CD14-positive monocyte (primary cell): ENCODE measurements at regions not wholly inside any gene's neighbourhood (a gene's known extent, or its start where the extent isn't known, plus 50 kb on each side); places are given as distances from the start of the nearest gene placed in this dataset.

ENCODE experiments used
- DNase-seq, 3 donors: peaks; one replicate each; pipeline ENCODE4 v3.0.0-alpha.2; 2011 to 2022
- H2AFZ ChIP-seq: 2 replicates; pipeline ENCODE4 v1.6.0; 2012; ENCODE audit warnings: mild to moderate bottlenecking, low read depth, low read length, inconsistent platforms; ENCODE audit not compliant: insufficient read depth, poor library complexity, severe bottlenecking
- H3K27ac ChIP-seq, 2 donors: 1 replicate in 1 of 2; 2 replicates in 1 of 2; pipeline ENCODE4 v1.5.1; 2012 to 2013; ENCODE audit warnings: low read length in 2 of 2, control low read depth in 1 of 2, inconsistent platforms in 1 of 2, low read depth in 1 of 2, mild to moderate bottlenecking in 1 of 2
- H3K27me3 ChIP-seq, 2 donors: one replicate each; pipeline versions ENCODE4 v1.6.0 to v1.6.1; 2011 to 2013; ENCODE audit warnings: low read length in 2 of 2; ENCODE audit not compliant: control insufficient read depth in 2 of 2, insufficient read depth in 2 of 2
- H3K36me3 ChIP-seq, 2 donors: replicated peaks in 1 of 2; 1 replicate in 1 of 2; 2 replicates in 1 of 2; pipeline versions ENCODE4 v1.5.1 to v1.6.1; 2012 to 2013; ENCODE audit warnings: low read length in 2 of 2, control low read depth in 1 of 2, inconsistent platforms in 1 of 2, mild to moderate bottlenecking in 1 of 2; ENCODE audit not compliant: insufficient read depth in 2 of 2, control insufficient read depth in 1 of 2
- H3K4me1 ChIP-seq, 2 donors: 1 replicate in 1 of 2; 2 replicates in 1 of 2; pipeline versions ENCODE4 v1.5.1 to v1.6.1; 2012 to 2013; ENCODE audit warnings: low read length in 2 of 2, control low read depth in 1 of 2, inconsistent platforms in 1 of 2, mild to moderate bottlenecking in 1 of 2, moderate library complexity in 1 of 2; ENCODE audit not compliant: insufficient read depth in 2 of 2, control insufficient read depth in 1 of 2
- H3K4me2 ChIP-seq: replicated peaks from 2 replicates; pipeline ENCODE3; 2012; ENCODE audit warnings: low read length, moderate library complexity, mild to moderate bottlenecking; ENCODE audit not compliant: poor library complexity, severe bottlenecking; ENCODE audit errors: extremely low read depth
- H3K4me3 ChIP-seq, 3 experiments: fragments of 200-600 bp in 1 of 3; sonication (generic) in 1 of 3; replicated peaks in 1 of 3; 1 replicate in 2 of 3; 2 replicates in 1 of 3; pipeline ENCODE4 v1.5.1; 2011 to 2013; ENCODE audit warnings: low read length in 3 of 3, mild to moderate bottlenecking in 3 of 3, control low read depth in 2 of 3, low read depth in 2 of 3, inconsistent platforms in 1 of 3, moderate library complexity in 1 of 3
- H3K79me2 ChIP-seq: 2 replicates; pipeline ENCODE4 v1.6.0; 2012; ENCODE audit warnings: mild to moderate bottlenecking, control low read depth, inconsistent platforms, low read length, moderate library complexity; ENCODE audit not compliant: insufficient read depth
- H3K9ac ChIP-seq: 2 replicates; pipeline ENCODE4 v1.6.0; 2017; ENCODE audit warnings: low read length, mild to moderate bottlenecking; ENCODE audit not compliant: insufficient read depth, poor library complexity, severe bottlenecking
- H3K9me3 ChIP-seq, 2 donors: replicated peaks in 1 of 2; 1 replicate in 1 of 2; 2 replicates in 1 of 2; pipeline versions ENCODE4 v1.5.1 to v1.6.1; 2012 to 2013; ENCODE audit warnings: low read length in 2 of 2, control low read depth in 1 of 2; ENCODE audit not compliant: control insufficient read depth in 1 of 2, insufficient read depth in 1 of 2
- H4K20me1 ChIP-seq: 2 replicates; pipeline ENCODE4 v1.6.0; 2012; ENCODE audit warnings: mild to moderate bottlenecking, low read length, control low read depth, moderate library complexity; ENCODE audit not compliant: insufficient read depth
- H3K27ac Mint-ChIP-seq, 7 donors: one replicate each; pipeline ENCODE4 v1.8.0; 2020; ENCODE audit warnings: mild to moderate bottlenecking in 7 of 7, mixed read lengths in 7 of 7, moderate library complexity in 6 of 7, inconsistent platforms in 2 of 7
- H3K27me3 Mint-ChIP-seq, 3 donors: one replicate each; pipeline ENCODE4 v1.8.0; 2021 to 2022; ENCODE audit warnings: low read depth in 3 of 3, mild to moderate bottlenecking in 3 of 3, mixed read lengths in 3 of 3, moderate library complexity in 3 of 3, inconsistent platforms in 1 of 3
- H3K36me3 Mint-ChIP-seq, 2 donors: one replicate each; pipeline ENCODE4 v1.8.0; 2020; ENCODE audit warnings: mixed read lengths in 2 of 2, inconsistent platforms in 1 of 2, mild to moderate bottlenecking in 1 of 2
- H3K4me1 Mint-ChIP-seq: one replicate; pipeline ENCODE4 v1.8.0; 2020; ENCODE audit warnings: mild to moderate bottlenecking, mixed read lengths
- H3K4me3 Mint-ChIP-seq, 2 donors: one replicate each; pipeline ENCODE4 v1.8.0; 2020; ENCODE audit warnings: mild to moderate bottlenecking in 2 of 2, mixed read lengths in 2 of 2, moderate library complexity in 1 of 2
- H3K9me3 Mint-ChIP-seq, 7 donors: one replicate each; pipeline ENCODE4 v1.8.0; 2020 to 2022; ENCODE audit warnings: mixed read lengths in 7 of 7, mild to moderate bottlenecking in 6 of 7, moderate library complexity in 6 of 7, inconsistent platforms in 2 of 7
- WGBS: methylation state at CpG from one replicate; pipeline ENCODE4 v1.1.5; 2013; ENCODE audit warnings: missing lambda C conversion rate; ENCODE audit not compliant: insufficient coverage; 5-methylcytosine and 5-hydroxymethylcytosine counted together
- intact Hi-C, 2 donors: fragments of 100-400 bp; cut with micrococcal nuclease; formaldehyde crosslinking; loops; one replicate each; pipeline versions ENCODE4 v1.15.0 to v1.15.1; 2023
- TF ChIP-seq, protein P1 (sequence below): fragments of 200-600 bp; IDR thresholded peaks from one replicate; pipeline ENCODE4 v1.8.0; 2022; ENCODE audit warnings: antibody characterized with exemption, mild to moderate bottlenecking

DNA sequence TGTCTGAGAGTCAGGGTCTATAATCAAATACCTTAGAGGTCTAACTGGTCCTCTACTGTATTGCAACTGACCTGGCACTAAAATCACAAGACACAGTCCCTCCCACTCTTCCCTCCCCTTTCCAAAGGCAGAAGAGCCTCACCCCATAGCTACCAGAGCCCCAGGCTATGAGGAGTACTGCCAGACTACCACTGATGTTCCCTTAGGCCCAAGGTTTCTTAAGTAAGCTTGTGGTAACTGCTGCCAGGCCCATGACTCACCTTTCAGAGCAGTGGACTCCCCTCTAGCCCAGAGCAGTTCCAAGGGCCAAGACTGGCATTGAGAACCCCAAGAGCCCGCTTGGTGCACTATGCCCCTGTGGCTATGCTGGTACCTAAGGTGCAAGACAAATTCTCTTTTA is 1193.4 kb downstream of the DSC3 start:
- H3K9me3 Mint-ChIP-seq, result peaks cover 0 to 16% (median 5%) of the 10 kb centered on the region in 7 donors
- no peak overlapping the region for H3K27ac Mint-ChIP-seq
- H3K4me3 Mint-ChIP-seq, result no peak overlapping the region
- H3K36me3 Mint-ChIP-seq, result no peaks in the 10 kb centered on the region
- no peak overlapping the region for H3K9ac ChIP-seq
- H3K4me2 ChIP-seq, result no peak overlapping the region
- 89% methylated on average over 1 of the region's 1 CpG for WGBS
- H3K36me3 ChIP-seq, result no peaks in the 10 kb centered on the region
- H3K27me3 Mint-ChIP-seq, result peaks cover 0 to 1% (median 0%) of the 10 kb centered on the region in 3 donors
- H3K27me3 ChIP-seq, result no peaks in the 10 kb centered on the region
- H3K79me2 ChIP-seq, result no peaks in the 10 kb centered on the region
- H2AFZ ChIP-seq, result no peak overlapping the region
- peaks cover 6 to 12% of the 10 kb centered on the region in 2 donors for H3K9me3 ChIP-seq
- no peaks in the 10 kb centered on the region for H3K4me1 ChIP-seq
- H3K27ac ChIP-seq, result no peak overlapping the region
- H4K20me1 ChIP-seq, result no peaks in the 10 kb centered on the region
- intact Hi-C loops, result no loop called here
- no peak for DNase-seq
- no peaks in the 10 kb centered on the region for H3K4me1 Mint-ChIP-seq
- TF ChIP-seq, protein P1, sequence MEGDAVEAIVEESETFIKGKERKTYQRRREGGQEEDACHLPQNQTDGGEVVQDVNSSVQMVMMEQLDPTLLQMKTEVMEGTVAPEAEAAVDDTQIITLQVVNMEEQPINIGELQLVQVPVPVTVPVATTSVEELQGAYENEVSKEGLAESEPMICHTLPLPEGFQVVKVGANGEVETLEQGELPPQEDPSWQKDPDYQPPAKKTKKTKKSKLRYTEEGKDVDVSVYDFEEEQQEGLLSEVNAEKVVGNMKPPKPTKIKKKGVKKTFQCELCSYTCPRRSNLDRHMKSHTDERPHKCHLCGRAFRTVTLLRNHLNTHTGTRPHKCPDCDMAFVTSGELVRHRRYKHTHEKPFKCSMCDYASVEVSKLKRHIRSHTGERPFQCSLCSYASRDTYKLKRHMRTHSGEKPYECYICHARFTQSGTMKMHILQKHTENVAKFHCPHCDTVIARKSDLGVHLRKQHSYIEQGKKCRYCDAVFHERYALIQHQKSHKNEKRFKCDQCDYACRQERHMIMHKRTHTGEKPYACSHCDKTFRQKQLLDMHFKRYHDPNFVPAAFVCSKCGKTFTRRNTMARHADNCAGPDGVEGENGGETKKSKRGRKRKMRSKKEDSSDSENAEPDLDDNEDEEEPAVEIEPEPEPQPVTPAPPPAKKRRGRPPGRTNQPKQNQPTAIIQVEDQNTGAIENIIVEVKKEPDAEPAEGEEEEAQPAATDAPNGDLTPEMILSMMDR, result no peak
- H3K4me3 ChIP-seq, result no peak overlapping the region

DNA sequence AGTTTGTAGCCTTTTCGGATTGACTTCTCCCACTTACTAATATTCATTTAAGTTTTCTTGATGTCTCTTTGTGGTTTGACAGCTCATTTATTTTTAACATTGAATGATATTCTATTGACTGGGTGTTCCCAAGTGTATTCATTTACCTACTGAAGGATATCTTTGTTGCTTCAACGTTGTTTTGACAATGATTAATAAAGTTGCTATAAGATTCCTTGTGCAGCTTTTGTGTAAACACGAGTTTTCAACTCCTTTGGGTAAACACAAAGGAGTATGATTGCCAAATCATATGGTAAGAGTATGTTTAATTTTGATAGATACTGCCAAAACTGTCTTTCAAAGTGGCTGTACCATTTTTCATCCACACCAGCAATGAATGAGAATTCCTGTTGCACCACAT is 1200.9 kb downstream of the DSC3 start:
- WGBS, result 67% methylated on average over 1 of the region's 3 CpGs
- no peak overlapping the region for H3K9ac ChIP-seq
- H4K20me1 ChIP-seq, result no peaks in the 10 kb centered on the region

More for the DNA sequence above, 1200.9 kb downstream of the DSC3 start:
- H3K4me1 ChIP-seq, result no peaks in the 10 kb centered on the region
- Mint-ChIP-seq H3K4me1 (no peaks in the 10 kb centered on the region), H3K36me3 (no peaks in the 10 kb centered on the region), H3K27me3 (peaks cover 0 to 1% (median 0%) of the 10 kb centered on the region in 3 donors), H3K4me3 (no peak overlapping the region), H3K9me3 (peaks cover 0 to 6% (median 1%) of the 10 kb centered on the region in 7 donors), H3K27ac (no peak overlapping the region)
- TF ChIP-seq, protein P1, result no peak
- no peaks in the 10 kb centered on the region for H3K27me3 ChIP-seq
- intact Hi-C loops, result no loop called here
- DNase-seq, result no peak
- H3K4me3 ChIP-seq, result no peak overlapping the region
- no peaks in the 10 kb centered on the region for H3K36me3 ChIP-seq
- no peaks in the 10 kb centered on the region for H3K79me2 ChIP-seq
- no peak overlapping the region for H2AFZ ChIP-seq
- H3K4me2 ChIP-seq, result no peak overlapping the region
- H3K9me3 ChIP-seq, result peaks cover 4 to 5% of the 10 kb centered on the region in 2 donors
- no peak overlapping the region for H3K27ac ChIP-seq
